Transverse colon (tissue), 4 donors: ENCODE measurements at regions not wholly inside any gene's neighbourhood (a gene's known extent, or its start where the extent isn't known, plus 50 kb on each side); places are given as distances from the start of the nearest gene placed in this dataset.

Experiments
- DNase-seq: peaks from one replicate; pipeline ENCODE4 v3.0.0-alpha.2; 2019
- H3K27ac ChIP-seq, 4 donors: fragments of 200-600 bp; sonication (generic); 2 replicates each; pipeline ENCODE4 v1.5.1; 2016 to 2018; ENCODE audit warnings: inconsistent platforms in 4 of 4
- H3K27me3 ChIP-seq: fragments of 200-600 bp; sonication (generic); 2 replicates; pipeline ENCODE4 v1.5.1; 2017; ENCODE audit warnings: inconsistent platforms
- H3K36me3 ChIP-seq, 4 donors: fragments of 200-600 bp; sonication (generic); 2 replicates each; pipeline ENCODE4 v1.5.1; 2017 to 2019; ENCODE audit warnings: inconsistent platforms in 4 of 4
- H3K4me1 ChIP-seq, 4 donors: fragments of 200-600 bp; sonication (generic); 2 replicates each; pipeline ENCODE4 v1.5.1; 2017 to 2020; ENCODE audit warnings: inconsistent platforms in 4 of 4
- H3K4me3 ChIP-seq, 4 donors: fragments of 200-600 bp; sonication (generic); 1 replicate in 1 of 4; 2 replicates in 3 of 4; pipeline versions ENCODE4 v1.5.1 to v1.6.1; 2017 to 2019; ENCODE audit warnings: inconsistent platforms in 4 of 4
- H3K9me3 ChIP-seq, 2 donors: fragments of 200-600 bp; sonication (generic); 2 replicates each; pipeline ENCODE4 v1.5.1; 2017 to 2019; ENCODE audit warnings: inconsistent platforms in 2 of 2
- EP300 ChIP-seq: sonication (generic); formaldehyde crosslinking; IDR thresholded peaks from one replicate; pipeline ENCODE4 v1.6.1; 2017; ENCODE audit warnings: antibody characterized with exemption, low read depth
- POLR2A ChIP-seq: fragments of 450-650 bp; IDR thresholded peaks from one replicate; pipeline ENCODE4 v1.6.1; 2016; ENCODE audit warnings: antibody characterized with exemption, mild to moderate bottlenecking, moderate library complexity
- POLR2AphosphoS5 ChIP-seq, 3 donors: sonication (generic); formaldehyde crosslinking; IDR thresholded peaks; one replicate each; pipeline ENCODE4 v1.6.1; 2016; ENCODE audit warnings: antibody characterized with exemption in 3 of 3
- WGBS, 2 donors: methylation state at CpG; one replicate each; pipeline ENCODE4 v1.1.5; 2018; ENCODE audit warnings: low coverage in 1 of 2; 5-methylcytosine and 5-hydroxymethylcytosine counted together
- in situ Hi-C, 4 donors: fragments of 200-750 bp; cut with MboI; loops; one replicate each; pipeline versions ENCODE4 v1.15.0 to v1.15.1; 2017; ENCODE audit warnings: low sequenced_read_pairs in 3 of 4, low pct_ligation_motif_present in 1 of 4, low pct_unique_long_range_greater_than_20kb in 1 of 4
- intact Hi-C: fragments of 100-400 bp; cut with DNase I; formaldehyde crosslinking; loops from one replicate; pipeline ENCODE4 v1.15.1; 2023; ENCODE audit warnings: low total_unique reads
- TF ChIP-seq, protein P1 (sequence below), 5 experiments: fragments of 200-600 bp in 3 of 5; fragments of 450-650 bp in 2 of 5; sonication (generic) in 3 of 5; IDR thresholded peaks; 1 replicate in 2 of 5; 2 replicates in 3 of 5; pipeline ENCODE4 v1.5.1; 2016 to 2017; ENCODE audit warnings: antibody characterized with exemption in 5 of 5, inconsistent platforms in 3 of 5, mild to moderate bottlenecking in 2 of 5, moderate library complexity in 1 of 5

GRCh38 chr7:81361769-81362312 is 408.0 kb downstream of the HGF start:
- in situ Hi-C loops (no loop called here), intact Hi-C loops (no loop called here)
- H3K4me1 ChIP-seq: no peaks in the 10 kb centered on the region

DNA sequence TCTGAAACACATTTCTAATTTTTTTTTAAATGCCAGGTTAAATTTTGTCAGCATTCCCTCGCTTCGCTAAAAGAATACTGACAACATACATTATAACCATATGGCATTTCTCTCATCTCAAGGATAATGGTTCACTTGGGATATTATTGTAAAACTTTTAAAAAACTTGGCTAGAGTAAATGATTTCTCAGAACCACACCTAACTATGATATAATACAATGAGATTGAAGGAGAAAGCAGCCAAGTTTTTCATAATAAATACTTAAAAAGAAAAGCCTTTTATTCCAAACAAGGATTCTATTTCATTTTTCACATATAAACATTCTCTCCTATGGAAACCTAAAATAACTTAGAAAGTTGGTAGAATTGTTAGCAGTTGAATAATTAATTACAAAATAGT is 413.9 kb downstream of the HGF start:
- Histone ChIP-seq H3K9me3 (no peaks in the 10 kb centered on the region), H3K36me3 (no peaks in the 10 kb centered on the region), H3K27me3 (no peaks in the 10 kb centered on the region), H3K27ac (no peak overlapping the region), H3K4me1 (no peaks in the 10 kb centered on the region), H3K4me3 (no peak overlapping the region)
- TF ChIP-seq EP300 (no peak), POLR2A (no peak), POLR2AphosphoS5 (IDR thresholded peaks at IDR 0.05) (no peak)
- TF ChIP-seq, protein P1, sequence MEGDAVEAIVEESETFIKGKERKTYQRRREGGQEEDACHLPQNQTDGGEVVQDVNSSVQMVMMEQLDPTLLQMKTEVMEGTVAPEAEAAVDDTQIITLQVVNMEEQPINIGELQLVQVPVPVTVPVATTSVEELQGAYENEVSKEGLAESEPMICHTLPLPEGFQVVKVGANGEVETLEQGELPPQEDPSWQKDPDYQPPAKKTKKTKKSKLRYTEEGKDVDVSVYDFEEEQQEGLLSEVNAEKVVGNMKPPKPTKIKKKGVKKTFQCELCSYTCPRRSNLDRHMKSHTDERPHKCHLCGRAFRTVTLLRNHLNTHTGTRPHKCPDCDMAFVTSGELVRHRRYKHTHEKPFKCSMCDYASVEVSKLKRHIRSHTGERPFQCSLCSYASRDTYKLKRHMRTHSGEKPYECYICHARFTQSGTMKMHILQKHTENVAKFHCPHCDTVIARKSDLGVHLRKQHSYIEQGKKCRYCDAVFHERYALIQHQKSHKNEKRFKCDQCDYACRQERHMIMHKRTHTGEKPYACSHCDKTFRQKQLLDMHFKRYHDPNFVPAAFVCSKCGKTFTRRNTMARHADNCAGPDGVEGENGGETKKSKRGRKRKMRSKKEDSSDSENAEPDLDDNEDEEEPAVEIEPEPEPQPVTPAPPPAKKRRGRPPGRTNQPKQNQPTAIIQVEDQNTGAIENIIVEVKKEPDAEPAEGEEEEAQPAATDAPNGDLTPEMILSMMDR (IDR thresholded peaks at IDR 0.05): no peak
- in situ Hi-C loops: no loop called here
- intact Hi-C loops: no loop called here
- WGBS, 2 donors: 69 to 87% methylated on average over 2 of the region's 2 CpGs
- DNase-seq: no peak

More at GRCh38 chr7:81361769-81362312, 408.0 kb downstream of the HGF start:
- Histone ChIP-seq H3K4me3 (no peak overlapping the region), H3K27ac (no peak overlapping the region), H3K9me3 (no peaks in the 10 kb centered on the region), H3K27me3 (no peaks in the 10 kb centered on the region), H3K36me3 (no peaks in the 10 kb centered on the region)
- TF ChIP-seq POLR2A (no peak), EP300 (no peak), POLR2AphosphoS5 (IDR thresholded peaks at IDR 0.05) (no peak)
- TF ChIP-seq, protein P1 (IDR thresholded peaks at IDR 0.05): no peak
- DNase-seq: no peak
- 58 to 65% methylated on average over 2 of the region's 2 CpGs for WGBS, 2 donors

DNA sequence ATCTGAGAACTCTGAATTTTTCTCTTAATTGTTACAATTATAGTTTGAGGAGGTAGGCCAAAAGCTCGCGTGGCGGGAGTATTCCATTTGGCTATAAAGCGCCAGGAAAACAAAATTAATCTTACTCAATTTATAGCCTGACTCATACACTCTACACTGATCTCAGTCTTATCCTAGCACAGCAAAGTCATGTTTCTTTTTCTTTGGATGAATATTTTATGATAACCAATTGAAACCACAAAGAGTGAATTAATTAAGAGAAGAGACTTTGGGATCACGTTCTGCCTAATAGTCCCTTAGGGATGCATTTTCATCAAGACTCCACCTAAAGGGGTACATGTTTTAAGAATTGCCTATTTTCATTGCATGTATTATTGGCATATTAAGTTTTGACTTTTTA is 420.8 kb downstream of the HGF start:
- TF ChIP-seq POLR2A (no peak), POLR2AphosphoS5 (IDR thresholded peaks at IDR 0.05) (no peak), EP300 (no peak)
- TF ChIP-seq, protein P1 (IDR thresholded peaks at IDR 0.05): no peak
- Histone ChIP-seq H3K36me3 (no peaks in the 10 kb centered on the region), H3K27me3 (no peaks in the 10 kb centered on the region), H3K27ac (no peak overlapping the region), H3K4me1 (no peaks in the 10 kb centered on the region), H3K4me3 (no peak overlapping the region), H3K9me3 (no peaks in the 10 kb centered on the region)
- DNase-seq: no peak
- 88 to 94% methylated on average over 5 of the region's 5 CpGs for WGBS, 2 donors
- intact Hi-C loops (no loop called here), in situ Hi-C loops (no loop called here)

- in situ Hi-C loops (no loop called here), intact Hi-C loops (no loop called here)
- H3K4me1 ChIP-seq: peaks cover 0 to 13% (median 0%) of the 10 kb centered on the region in 4 donors
- no peak for TF ChIP-seq POLR2A
- TF ChIP-seq, protein P1 (IDR thresholded peaks at IDR 0.05): no peak
- no peak for TF ChIP-seq POLR2AphosphoS5 (IDR thresholded peaks at IDR 0.05)
- TF ChIP-seq EP300: no peak
- no peaks in the 10 kb centered on the region for H3K36me3 ChIP-seq
- WGBS, 2 donors: 61 to 63% methylated on average over 2 of the region's 2 CpGs
- no peak overlapping the region for H3K4me3 ChIP-seq
- no peaks in the 10 kb centered on the region for H3K27me3 ChIP-seq
- no peak overlapping the region for H3K27ac ChIP-seq
- peaks cover 0 to 6% of the 10 kb centered on the region in 2 donors for H3K9me3 ChIP-seq
- DNase-seq: no peak
Measured at GRCh38 chr7:81339946-81340345, 421.1 kb upstream of the SEMA3C start.
